ENCODE measurements at regions not wholly inside any gene's neighbourhood (a gene's known extent, or its start where the extent isn't known, plus 50 kb on each side); places are given as distances from the start of the nearest gene placed in this dataset.
A peak's percentile ranks its signal among the peaks of the same experiment; 100 is the strongest.

DNA sequence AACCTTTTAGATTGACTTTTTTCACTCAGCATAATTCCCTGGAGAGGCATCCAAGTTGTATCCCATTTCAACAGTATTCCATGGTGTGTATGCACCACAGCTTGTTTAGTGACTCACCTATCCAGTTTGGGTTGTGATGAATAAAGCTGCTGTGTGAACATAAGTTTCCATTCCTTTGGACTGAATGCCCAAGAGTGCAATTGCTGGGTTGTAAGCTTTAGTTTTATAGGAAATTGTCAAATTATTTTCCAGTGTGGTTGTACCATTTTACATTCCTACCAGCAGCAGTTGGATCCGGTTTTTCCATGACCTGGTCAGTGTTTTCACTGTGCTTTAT, 60.9 kb upstream of the TMED7 start:
- DNase-seq (ENCODE audit: low read depth in 2 of 2): peak; percentile 57 to 71

DNA sequence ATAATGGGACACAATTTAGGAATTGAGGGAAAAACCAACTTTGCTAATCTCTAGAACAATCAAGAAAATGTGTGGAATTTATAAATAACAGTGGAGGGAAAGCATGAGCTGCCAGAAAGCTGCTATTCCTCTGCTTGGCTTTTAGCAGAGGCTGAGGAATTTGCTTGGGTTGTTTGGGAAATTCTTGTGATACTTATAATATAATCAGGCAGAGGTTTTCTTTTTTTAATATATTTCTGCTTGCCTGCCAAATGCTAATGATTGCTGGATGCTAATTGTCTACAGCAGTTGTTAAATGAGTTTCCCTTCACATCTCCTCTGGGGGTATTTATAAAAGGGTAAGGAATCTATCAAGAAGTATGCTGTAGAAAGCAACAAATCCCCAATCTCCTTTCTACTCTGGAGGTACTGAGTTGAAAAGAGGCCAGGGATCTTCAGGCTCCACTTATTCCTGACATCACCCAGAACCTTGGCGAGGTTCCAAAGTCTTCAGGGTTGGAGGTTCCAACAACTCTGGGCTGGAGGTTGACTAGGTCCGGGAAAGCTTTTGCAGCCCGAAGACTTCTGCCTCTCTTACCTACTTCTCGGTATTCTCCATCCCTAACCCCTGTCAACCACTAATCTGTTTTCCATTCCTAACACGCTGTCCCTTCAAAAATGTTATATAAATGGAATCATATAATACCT, 60.4 kb upstream of the TMED7 start:
- DNase-seq (ENCODE audit: low read depth in 2 of 2): peak; percentile 55 to 65

DNA sequence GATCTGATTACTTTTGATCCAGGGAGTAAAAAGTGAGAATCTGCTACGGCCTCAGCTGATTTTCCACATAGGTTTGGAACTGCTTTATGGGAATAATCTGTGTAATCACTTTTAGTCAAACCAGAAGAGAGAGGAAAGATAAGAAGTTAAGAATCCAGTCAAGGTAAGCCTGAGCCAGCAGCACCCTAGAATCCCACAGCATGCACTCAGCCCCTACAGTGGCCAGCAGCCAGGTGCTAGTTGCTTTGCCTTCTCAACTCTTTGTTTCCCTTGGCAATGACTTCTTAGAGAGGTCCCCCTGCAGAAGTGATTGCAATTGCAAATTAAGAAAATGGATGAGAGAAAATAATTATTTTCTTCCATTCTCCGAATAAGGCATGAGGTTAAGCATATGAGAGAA, 59.7 kb upstream of the TMED7 start:
- DNase-seq (ENCODE audit: low read depth in 2 of 2): no peak

DNA sequence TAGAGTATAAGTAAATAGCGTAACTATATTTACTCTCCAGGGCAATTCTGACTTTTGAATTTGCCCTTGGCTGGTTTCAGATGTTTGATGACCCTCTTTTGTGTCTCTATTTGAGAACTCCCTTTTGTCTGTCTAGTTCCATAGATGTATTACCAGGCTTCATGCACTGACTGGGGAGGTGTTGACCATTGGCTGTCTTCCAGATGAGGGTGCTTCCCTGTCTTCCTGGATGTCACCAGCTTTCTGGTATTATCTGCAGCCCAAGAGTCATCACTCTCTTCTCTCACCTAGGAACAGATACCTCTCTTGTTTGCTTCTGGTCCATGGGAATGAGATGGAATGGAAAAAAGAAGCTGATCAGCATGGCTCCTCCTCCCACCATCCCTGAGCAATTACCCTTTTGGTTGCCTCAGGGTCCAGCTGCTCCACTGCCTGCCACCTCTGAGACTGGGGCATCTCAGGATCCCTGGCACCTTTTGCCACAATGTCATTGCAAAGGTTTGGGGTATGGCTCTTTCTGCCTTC, 58.7 kb upstream of the TMED7 start:
- no peak for DNase-seq (ENCODE audit: low read depth in 2 of 2)

- DNase-seq (ENCODE audit: low read depth in 2 of 2): no peak
These were observed 57.2 kb upstream of the TMED7 start for GRCh38 chr5:115683081-115683480.
